ENCODE measurements at regions not wholly inside any gene's neighbourhood (a gene's known extent, or its start where the extent isn't known, plus 50 kb on each side); places are given as distances from the start of the nearest gene placed in this dataset.
"Not testable (repeated sequence)": the region's sequence is repeated elsewhere in the genome, so short reads cannot be mapped to it uniquely, and the experiment has no call there.

DNA sequence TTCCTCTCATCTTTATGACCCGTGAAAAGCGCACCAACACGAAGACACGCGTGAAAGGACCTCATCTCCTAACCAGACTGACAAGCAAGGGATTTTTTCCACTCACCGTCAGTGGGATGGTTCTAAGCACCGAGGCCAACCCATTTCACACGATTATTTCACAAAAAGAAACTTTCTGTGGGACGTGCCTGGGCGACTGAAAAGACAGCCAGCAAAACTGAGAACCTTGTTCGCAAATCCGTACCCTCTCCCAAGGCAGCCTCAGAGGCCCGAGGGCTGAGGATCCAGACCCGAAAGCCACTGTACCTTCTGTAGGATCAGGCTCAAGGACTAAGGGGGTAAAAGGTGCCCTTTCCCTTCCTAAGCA lies 84.9 kb upstream of the METTL9 start:
- DNase-seq (ENCODE audit: low read depth, low spot score): peak; percentile 10

- DNase-seq (ENCODE audit: low read depth, low spot score): not testable (repeated sequence)
Measured at GRCh38 chr16:21516705-21517040, 82.7 kb upstream of the METTL9 start.

DNA sequence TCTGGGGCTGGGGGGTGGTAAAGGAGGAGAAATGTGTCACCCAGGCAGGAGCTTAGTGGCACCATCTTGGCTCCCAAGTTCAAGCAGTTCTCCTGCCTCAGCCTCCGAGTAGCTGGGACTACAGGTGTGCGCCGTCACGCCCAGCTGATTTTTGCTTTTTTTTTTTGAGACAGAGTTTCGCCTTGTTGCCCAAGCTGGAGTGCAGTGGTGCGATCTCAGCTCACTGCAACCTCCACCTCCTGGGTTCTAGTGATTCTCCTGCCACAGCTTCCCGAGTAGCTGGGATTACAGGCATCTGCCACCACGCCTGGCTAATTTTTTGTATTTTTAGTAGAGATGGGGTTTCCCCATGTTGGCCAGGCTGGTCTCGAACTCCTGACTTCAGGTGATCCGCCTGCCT lies 82.1 kb upstream of the METTL9 start:
- peak; percentile 32 for DNase-seq (ENCODE audit: low read depth, low spot score)

GRCh38 chr16:21519361-21520133 lies 79.8 kb upstream of the METTL9 start:
- DNase-seq (ENCODE audit: low read depth, low spot score): peak; percentile 52

DNA sequence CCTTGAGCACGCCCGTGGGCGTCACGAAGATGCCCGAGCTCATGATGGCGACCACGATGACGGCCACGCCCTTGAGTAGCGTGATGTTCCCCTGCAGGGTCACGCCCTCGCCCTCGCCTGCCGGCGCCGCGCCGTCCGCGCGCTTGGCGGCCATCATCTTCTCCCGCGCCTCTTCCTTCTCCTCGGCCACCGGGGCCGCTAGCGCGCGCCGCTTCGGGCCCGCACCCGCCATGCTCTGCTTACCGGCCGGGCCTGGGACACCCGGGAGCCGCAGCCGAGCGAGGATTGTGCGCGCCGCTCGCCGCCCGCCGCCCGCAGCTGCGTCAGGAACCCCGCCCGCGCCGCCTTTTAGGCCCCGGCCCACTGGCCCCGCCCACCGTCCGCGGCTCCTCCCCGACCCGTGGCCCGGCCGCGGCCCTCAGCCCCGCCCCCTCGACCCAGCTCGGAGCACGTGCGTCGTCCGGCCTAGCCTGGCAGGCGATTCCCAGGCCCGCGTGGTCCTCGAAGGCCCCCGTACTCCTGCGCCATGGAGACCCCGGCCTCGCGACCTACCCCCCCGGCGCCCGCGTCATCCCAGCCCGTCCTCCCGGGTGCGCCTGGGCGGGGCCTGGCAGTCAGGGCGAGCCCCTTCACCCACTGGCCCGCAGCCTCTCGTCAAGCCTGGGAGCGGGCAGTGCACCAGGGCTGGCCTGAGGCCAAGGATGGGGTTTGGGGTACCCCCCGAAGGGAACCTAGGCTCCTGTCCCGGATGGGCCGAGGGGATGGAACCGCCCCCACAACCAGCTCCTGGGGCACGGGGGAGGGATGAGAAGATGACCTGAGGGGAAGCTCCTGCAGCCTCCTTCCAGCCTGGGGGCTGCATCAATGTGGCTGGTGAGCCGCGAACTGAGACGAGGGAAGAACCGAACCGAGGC lies 79.0 kb upstream of the METTL9 start:
- DNase-seq (ENCODE audit: low read depth, low spot score): peak; percentile 99

- peak; percentile 55 for DNase-seq (ENCODE audit: low read depth, low spot score)
Measured at GRCh38 chr16:21521048-21521389, 78.4 kb upstream of the METTL9 start.

- peak; percentile 98 for DNase-seq (ENCODE audit: low read depth, low spot score)
Measured at GRCh38 chr16:21521390-21522143, 77.8 kb upstream of the METTL9 start.

DNA sequence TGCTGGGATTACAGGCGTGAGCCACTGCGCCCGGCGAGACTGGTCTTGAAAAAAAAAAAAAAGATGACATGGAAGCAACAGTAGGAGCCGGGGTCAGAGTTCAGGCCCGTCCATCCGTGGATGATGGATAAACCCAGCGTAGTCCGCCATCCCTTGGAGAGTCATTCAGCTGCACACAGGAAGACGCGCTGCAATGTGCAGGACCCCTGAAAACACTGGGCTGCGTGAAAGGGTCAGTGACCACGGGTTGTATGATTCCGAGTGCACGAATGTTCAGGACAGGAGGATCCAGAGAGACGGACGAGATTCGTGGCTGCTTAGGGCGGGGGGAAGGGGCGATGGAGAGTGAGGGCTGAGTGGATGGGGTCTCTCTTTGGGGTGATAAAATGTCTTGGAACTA lies 76.5 kb upstream of the METTL9 start:
- peak; percentile 23 for DNase-seq (ENCODE audit: low read depth, low spot score)

DNA sequence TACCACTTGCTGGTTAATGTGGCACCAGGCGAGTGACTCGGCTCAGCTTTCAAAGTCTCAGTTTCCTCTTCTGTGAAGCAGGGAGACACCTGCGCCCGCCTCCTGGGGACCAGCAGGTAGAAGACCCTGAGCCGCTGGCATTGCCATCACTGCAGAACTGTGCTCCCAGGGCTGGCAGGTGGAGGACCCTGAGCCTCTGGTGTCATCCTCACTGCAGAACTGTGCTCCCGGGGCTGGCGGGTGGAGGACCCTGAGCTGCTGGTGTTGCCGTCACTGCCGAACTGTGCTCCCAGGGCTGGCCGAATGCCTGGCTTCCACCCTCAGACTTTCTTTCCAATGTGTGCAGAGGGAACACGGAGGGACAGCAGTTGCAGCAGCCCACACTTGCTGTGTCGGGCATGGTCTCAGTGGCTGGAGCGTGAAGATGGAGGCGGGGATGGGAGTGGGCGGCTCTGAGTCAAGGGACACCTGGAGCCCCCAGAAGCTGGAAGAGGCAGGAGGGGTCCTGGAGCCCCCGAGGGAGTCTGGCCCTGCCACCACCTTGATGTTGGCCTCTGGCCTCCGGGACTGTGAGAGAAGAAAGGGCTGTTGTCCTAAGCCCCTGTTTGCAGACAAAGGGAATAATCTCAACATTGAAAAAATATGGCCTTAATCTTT lies 75.8 kb upstream of the METTL9 start:
- DNase-seq (ENCODE audit: low read depth, low spot score): peak; percentile 34

DNA sequence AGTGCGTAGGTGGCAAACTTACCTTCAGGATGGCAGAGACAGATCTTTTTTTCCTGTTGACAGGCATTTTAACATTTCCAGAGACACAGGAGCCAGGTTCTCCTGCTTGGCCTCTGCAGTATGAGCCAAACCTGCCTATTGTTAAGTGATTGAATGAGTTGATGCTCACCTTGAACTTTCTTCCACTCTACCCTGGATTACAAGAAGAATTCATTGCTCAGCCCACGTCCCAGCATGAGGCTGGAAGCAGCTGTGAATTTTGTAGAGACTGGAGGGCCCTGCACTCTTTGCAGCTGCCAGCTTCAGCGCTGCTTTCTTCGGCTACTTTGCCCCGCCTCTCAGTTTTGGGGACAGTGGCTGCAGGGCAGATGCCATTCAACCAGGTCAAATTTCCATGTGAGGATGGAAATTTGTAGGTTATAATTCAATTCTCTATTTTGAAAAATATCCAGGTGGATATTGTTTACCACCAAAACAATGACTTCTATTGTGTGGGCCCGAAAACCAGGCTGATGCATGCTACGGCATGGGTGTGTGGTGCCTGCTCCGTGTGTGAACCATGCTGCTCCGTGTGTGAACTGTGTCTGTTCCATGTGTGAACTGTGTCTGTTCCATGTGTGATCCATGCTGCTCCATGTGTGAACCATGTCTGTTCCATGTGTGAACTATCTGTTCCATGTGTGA lies 75.2 kb upstream of the METTL9 start:
- DNase-seq (ENCODE audit: low read depth, low spot score): peak; percentile 53

DNA sequence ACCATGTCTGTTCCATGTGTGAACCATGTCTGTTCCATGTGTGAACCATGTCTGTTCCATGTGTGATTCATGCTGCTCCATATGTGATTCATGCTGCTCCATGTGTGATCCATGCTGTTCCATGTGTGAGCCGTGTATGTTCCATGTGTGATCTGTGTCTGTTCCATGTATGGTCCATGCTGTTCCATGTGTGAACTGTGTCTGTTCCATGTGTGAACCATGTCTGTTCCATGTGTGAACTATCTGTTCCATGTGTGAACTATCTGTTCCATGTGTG lies 74.7 kb upstream of the METTL9 start:
- not testable (repeated sequence) for DNase-seq (ENCODE audit: low read depth, low spot score)

- peak; percentile 89 for DNase-seq (ENCODE audit: low read depth, low spot score)
Measured at GRCh38 chr16:21525029-21525895, 74.1 kb upstream of the METTL9 start.

- peak; percentile 66 for DNase-seq (ENCODE audit: low read depth, low spot score)
Measured at GRCh38 chr16:21525956-21526922, 73.1 kb upstream of the METTL9 start.

DNA sequence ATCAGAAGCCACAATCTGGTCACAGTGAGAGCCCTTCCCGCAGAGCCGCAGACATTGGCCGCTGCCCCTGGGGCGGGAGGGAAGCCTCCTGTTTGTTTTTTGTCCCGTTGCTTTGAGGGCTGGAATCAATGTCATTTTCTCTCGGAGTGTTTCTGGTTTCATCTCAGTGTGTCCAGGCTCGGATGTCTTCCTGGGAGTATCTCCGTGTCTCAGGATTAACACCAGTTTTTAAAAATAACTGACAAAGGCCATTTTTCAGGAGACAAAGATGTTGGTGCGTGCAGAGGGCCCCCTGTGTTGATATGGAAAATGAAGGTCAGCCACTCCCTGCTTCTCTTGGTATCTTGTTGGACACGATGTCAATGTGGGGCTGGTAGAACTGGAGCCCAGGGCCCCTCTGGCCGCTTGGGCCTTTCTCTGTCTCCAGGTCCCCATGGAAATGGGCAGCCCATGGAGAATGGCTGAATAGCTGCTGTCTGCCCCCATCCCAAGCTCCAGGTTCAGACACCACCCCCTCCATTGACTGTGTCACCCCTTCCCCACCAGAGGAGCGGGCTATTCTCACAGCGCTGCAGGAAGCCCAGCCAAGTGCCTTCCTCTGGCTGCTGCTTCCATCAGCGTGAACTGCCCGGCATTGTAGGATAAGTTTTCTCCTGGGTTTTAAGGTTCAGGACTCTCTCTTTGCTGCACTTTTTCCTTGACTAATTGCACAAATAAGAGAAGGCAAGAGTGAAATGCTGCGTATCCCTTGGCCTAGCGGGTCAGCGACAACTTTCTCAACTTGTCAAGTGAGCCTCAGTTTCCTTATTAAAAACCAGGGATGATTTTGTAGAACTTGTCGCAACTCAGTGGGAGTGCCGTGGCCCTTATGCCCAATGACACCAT lies 72.2 kb upstream of the METTL9 start:
- DNase-seq (ENCODE audit: low read depth, low spot score): peak; percentile 69

GRCh38 chr16:21529060-21529658 lies 70.2 kb upstream of the METTL9 start:
- not testable (repeated sequence) for DNase-seq (ENCODE audit: low read depth, low spot score)

GRCh38 chr16:21530729-21531383 lies 68.5 kb upstream of the METTL9 start:
- not testable (repeated sequence) for DNase-seq (ENCODE audit: low read depth, low spot score)

DNA sequence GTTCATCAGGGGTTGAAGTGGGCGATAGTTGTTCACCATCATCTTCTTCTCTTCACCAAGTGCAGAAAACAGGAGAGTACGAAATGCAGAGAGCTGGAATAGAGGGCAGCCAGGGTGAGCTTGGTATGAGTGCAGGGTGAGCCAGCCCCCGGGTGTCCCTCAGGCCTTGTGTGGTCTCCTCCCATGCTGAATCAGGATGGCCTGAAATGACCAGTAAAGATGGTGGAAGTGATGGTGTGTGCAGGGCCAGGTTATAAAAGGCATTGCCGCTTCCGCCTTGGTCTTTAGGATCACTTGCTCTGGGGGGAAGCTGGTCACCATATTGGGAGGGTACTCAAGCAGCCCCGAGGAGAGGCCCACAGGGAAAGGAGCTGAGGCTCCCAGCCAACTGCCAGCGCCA lies 66.4 kb upstream of the METTL9 start:
- not testable (repeated sequence) for DNase-seq (ENCODE audit: low read depth, low spot score)
